Karpas-422 (cell line): ENCODE measurements at regions not wholly inside any gene's neighbourhood (a gene's known extent, or its start where the extent isn't known, plus 50 kb on each side); places are given as distances from the start of the nearest gene placed in this dataset.

Experiments
- DNase-seq: peaks from one replicate; pipeline ENCODE4 v3.0.0-alpha.2; 2015
- H2AFZ ChIP-seq: fragments of 200-600 bp; sonication (generic); 2 replicates; pipeline ENCODE4 v1.6.1; 2014; ENCODE audit warnings: antibody characterized with exemption, low read length, mixed read lengths
- H3K27ac ChIP-seq: fragments of 200-600 bp; sonication (generic); 2 replicates; pipeline ENCODE4 v1.5.1; 2014; ENCODE audit warnings: mild to moderate bottlenecking, low read length, moderate library complexity
- H3K27me3 ChIP-seq: fragments of 200-600 bp; sonication (generic); 2 replicates; pipeline ENCODE4 v1.6.1; 2014; ENCODE audit warnings: low read length, mixed read lengths
- H3K36me3 ChIP-seq: fragments of 200-600 bp; sonication (generic); 2 replicates; pipeline ENCODE4 v1.6.1; 2014; ENCODE audit warnings: low read length, mixed read lengths; ENCODE audit not compliant: insufficient read depth
- H3K4me1 ChIP-seq: fragments of 200-600 bp; sonication (generic); 2 replicates; pipeline ENCODE4 v1.6.1; 2014; ENCODE audit warnings: mild to moderate bottlenecking, low read length, mixed read lengths
- H3K4me2 ChIP-seq: fragments of 200-600 bp; sonication (generic); 2 replicates; pipeline ENCODE4 v1.6.1; 2014; ENCODE audit warnings: low read length, low read depth, mild to moderate bottlenecking; ENCODE audit not compliant: poor library complexity, severe bottlenecking
- H3K4me3 ChIP-seq: fragments of 200-600 bp; sonication (generic); 2 replicates; pipeline ENCODE4 v1.5.1; 2014; ENCODE audit warnings: mild to moderate bottlenecking, antibody characterized with exemption, low read length, mixed read lengths
- H3K79me2 ChIP-seq: fragments of 200-600 bp; sonication (generic); 2 replicates; pipeline ENCODE4 v1.6.1; 2014; ENCODE audit warnings: mild to moderate bottlenecking, low read length, mixed read lengths
- H3K9ac ChIP-seq: fragments of 200-600 bp; sonication (generic); 2 replicates; pipeline ENCODE4 v1.6.0; 2014; ENCODE audit warnings: low read length
- H3K9me2 ChIP-seq: fragments of 200-600 bp; sonication (generic), shearing (Covaris generic); replicated peaks from 2 replicates; pipeline ENCODE4 v1.6.0; 2014; ENCODE audit warnings: mild to moderate bottlenecking, low read length, moderate library complexity; ENCODE audit not compliant: insufficient read depth
- H3K9me3 ChIP-seq: fragments of 300-700, 200-600 bp; sonication (generic); 2 replicates; pipeline ENCODE4 v1.6.1; 2014; ENCODE audit warnings: low read length, mixed read lengths
- H4K20me1 ChIP-seq: fragments of 200-600 bp; sonication (generic); 2 replicates; pipeline ENCODE4 v1.6.1; 2014; ENCODE audit warnings: mild to moderate bottlenecking, antibody characterized with exemption, low read length, low read depth; ENCODE audit not compliant: insufficient read depth

DNA sequence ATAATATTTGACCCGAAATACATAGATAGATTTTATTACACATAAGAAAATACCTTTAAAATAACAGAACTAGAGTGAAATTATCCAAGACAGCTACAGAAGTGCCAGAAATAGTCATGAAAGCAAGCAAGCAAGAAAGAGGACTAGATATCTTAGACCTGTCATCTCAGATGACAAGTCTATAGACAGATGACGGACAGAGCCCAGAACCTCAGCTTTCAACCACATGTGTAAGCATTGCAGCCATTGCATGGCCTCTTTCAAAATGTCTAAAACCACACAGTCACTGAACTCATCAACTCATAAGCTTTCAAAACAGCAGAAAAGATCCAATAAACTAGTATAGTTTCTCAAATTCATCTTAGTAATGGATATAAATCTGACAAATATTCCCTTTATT, 59.8 kb upstream of the FHIT start:
- Histone ChIP-seq H3K27me3 (no peaks in the 10 kb centered on the region), H3K4me3 (no peak overlapping the region), H2AFZ (no peak overlapping the region), H3K9me2 (no peaks in the 10 kb centered on the region), H4K20me1 (no peaks in the 10 kb centered on the region), H3K79me2 (no peaks in the 10 kb centered on the region), H3K9me3 (peaks cover 26% of the 10 kb centered on the region), H3K4me2 (no peak overlapping the region), H3K9ac (no peak overlapping the region), H3K27ac (no peak overlapping the region), H3K4me1 (no peaks in the 10 kb centered on the region), H3K36me3 (no peaks in the 10 kb centered on the region)
- no peak for DNase-seq

DNA sequence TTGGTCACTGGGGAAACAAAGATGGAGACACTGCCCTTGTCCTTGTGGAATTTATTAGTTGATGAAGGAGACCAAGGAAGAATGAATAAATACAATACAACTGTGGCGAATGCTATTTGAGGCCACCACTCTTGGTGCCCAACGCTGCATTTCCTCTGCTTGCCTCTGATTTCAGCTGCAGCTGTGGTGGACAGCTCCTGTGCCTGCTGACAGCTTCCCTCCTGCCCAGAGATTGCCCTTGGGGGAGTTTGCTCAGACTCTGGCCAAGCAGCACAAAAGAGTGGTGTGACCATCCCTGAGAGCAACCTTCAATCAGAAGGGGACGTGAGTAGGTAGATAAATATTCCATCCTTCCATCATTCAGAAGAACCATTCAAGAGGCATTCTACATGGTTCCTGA, 64.6 kb upstream of the FHIT start:
- DNase-seq: no peak
- Histone ChIP-seq H3K9me2 (no peaks in the 10 kb centered on the region), H3K9me3 (peaks cover 19% of the 10 kb centered on the region), H3K4me1 (no peaks in the 10 kb centered on the region), H3K79me2 (no peaks in the 10 kb centered on the region), H3K27ac (no peak overlapping the region), H3K36me3 (no peaks in the 10 kb centered on the region), H4K20me1 (no peaks in the 10 kb centered on the region), H3K9ac (no peak overlapping the region), H2AFZ (no peak overlapping the region), H3K4me2 (no peak overlapping the region), H3K27me3 (no peaks in the 10 kb centered on the region), H3K4me3 (no peak overlapping the region)

DNA sequence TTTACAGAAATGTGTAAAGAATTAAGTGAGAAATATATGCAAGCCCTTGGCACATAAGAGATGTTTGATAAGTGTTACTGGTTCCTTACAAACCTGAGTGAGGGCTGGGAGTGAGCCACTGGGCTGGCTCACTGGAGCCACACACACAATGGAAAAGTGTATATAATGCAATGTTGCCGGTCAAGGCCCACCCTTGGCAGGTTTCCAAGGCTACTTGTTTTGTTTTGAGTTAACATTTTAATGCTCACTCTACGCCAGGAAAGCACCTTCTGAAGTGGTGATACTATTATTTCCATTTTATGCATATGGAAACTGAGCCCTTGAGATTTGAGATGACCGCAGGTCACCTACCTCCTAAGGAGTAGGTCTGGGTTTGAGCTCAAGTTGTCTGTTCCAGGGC, 71.8 kb upstream of the FHIT start:
- Histone ChIP-seq H3K4me3 (no peak overlapping the region), H3K9ac (no peak overlapping the region), H3K36me3 (no peaks in the 10 kb centered on the region), H3K9me3 (peaks cover 12% of the 10 kb centered on the region), H3K9me2 (no peaks in the 10 kb centered on the region), H3K4me2 (no peak overlapping the region), H3K4me1 (no peaks in the 10 kb centered on the region), H3K27me3 (no peaks in the 10 kb centered on the region), H2AFZ (no peak overlapping the region), H3K79me2 (no peaks in the 10 kb centered on the region), H4K20me1 (no peaks in the 10 kb centered on the region), H3K27ac (no peak overlapping the region)
- no peak for DNase-seq

DNA sequence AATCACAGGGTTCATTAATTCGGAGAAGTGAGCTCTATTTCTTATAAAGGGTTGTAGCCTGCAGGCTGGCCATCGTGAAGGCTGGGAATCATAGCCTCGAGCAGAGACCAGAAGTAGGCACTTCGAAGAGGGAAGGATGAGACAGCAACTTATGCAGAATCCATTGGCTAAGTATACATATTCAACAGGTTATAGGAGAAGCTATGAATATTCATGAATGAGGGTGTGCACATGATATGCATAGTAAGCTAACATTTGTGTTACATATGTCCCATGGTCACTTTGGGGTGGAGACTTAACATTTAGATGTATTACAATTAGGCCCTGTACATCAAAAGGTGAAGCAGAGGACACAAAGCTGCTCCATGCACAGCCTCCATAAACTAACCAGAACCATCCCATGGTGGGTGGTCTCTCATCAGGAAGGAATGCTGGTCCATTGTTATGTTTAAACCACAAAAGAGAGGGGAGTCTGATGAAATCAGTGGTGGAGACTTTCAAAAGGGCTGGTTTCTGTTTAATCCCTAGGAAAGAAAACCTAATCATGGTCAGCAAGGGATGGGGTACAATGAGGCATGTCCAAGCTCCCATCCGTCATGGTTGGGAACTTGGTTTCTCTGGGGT, 80.8 kb upstream of the FHIT start:
- Histone ChIP-seq H2AFZ (no peak overlapping the region), H3K36me3 (no peaks in the 10 kb centered on the region), H3K4me1 (no peaks in the 10 kb centered on the region), H3K9me3 (peaks cover 10% of the 10 kb centered on the region), H3K79me2 (no peaks in the 10 kb centered on the region), H3K4me2 (no peak overlapping the region), H4K20me1 (no peaks in the 10 kb centered on the region), H3K9me2 (no peaks in the 10 kb centered on the region), H3K27me3 (no peaks in the 10 kb centered on the region), H3K9ac (no peak overlapping the region), H3K4me3 (no peak overlapping the region), H3K27ac (no peak overlapping the region)
- no peak for DNase-seq

DNA sequence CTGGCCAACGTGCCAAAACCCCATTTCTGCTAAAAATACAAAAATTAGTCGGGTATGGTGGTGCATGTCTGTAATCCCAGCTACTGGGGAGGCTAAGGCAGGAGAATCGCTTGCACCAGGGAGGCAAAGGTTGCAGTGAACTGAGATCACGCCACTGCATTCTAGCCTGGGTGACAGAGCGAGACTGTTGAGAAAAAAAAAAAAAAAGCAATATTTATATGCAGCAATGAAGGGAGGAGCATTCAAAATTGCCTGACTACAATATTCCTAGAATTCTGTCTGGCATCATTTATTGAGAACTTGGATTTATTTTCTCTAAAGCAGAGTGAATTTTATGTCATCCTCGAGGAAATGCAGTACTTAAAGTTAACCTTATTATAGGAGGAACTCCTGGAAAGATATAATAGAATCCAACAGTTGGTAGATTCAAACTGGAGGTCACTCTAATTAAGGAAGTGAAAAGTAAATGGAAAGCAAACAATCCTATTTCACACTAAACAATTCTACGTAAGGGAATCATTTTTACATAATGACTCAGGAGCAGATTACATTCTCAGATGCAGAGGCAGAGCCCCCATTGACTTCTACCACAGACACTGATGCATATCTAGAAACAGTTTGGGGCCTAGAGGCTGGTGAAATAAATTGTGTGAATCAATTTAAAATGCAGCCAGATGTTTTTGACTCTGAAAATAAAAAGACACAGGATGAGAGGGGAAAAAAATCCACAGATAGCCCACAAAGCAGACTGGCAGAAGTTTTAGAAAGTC, 82.1 kb upstream of the FHIT start:
- Histone ChIP-seq H3K4me1 (no peaks in the 10 kb centered on the region), H3K9ac (no peak overlapping the region), H3K36me3 (no peaks in the 10 kb centered on the region), H4K20me1 (no peaks in the 10 kb centered on the region), H3K79me2 (no peaks in the 10 kb centered on the region), H3K9me2 (no peaks in the 10 kb centered on the region), H3K27me3 (no peaks in the 10 kb centered on the region), H3K4me2 (no peak overlapping the region), H2AFZ (no peak overlapping the region), H3K9me3 (peaks cover 8% of the 10 kb centered on the region), H3K27ac (no peak overlapping the region), H3K4me3 (no peak overlapping the region)
- DNase-seq: no peak

DNA sequence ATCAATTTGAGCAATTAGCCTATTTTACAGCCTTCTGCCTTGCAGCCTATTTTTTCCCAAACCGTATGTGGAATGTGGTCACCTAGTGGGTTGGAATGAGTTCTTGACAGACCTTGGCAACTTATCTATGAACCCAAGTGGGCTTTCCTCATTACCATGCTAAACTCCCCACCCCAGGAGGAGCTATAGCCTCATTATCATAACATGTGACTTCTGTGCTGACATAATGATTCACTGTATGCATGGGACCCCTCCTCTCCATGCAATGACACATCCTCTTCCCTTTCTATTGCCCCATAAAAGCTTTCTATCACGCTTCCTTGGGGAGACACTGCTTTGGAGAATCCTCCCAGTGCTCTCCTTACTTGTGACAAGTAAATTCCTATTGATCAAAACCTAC, 83.5 kb upstream of the FHIT start:
- no peak for DNase-seq
- Histone ChIP-seq H3K36me3 (no peaks in the 10 kb centered on the region), H3K4me2 (no peak overlapping the region), H2AFZ (no peak overlapping the region), H3K4me3 (no peak overlapping the region), H3K9ac (no peak overlapping the region), H3K27me3 (no peaks in the 10 kb centered on the region), H3K9me2 (no peaks in the 10 kb centered on the region), H3K9me3 (peaks cover 7% of the 10 kb centered on the region), H4K20me1 (no peaks in the 10 kb centered on the region), H3K79me2 (no peaks in the 10 kb centered on the region), H3K27ac (no peak overlapping the region), H3K4me1 (no peaks in the 10 kb centered on the region)

DNA sequence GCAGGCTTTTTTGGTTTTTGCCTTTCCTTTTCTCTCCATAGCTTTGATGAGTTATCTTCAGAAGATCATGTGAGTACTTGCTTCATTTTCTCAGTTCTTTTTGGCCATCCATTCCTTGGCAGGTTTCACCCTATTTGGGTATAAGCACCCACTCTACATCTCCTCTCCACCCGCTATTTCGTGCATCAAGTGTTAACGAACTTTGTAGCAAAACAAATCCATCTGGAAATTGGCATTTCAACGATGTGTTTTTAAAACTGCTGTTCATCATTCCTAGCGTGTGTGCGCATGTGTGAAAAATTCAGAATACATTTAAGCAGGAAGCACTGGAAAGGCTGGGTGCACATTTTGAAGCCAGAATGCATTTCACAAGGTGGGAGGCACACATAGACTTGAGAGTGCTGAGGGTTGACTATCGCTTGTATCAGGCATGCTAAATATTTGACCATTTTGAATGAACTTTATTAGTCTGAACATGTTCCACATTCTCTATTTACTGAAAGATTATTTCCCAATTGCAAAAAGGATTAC, 89.7 kb upstream of the FHIT start:
- no peak overlapping the region for H2AFZ ChIP-seq
- no peak overlapping the region for H3K27ac ChIP-seq
- H3K27me3 ChIP-seq: no peaks in the 10 kb centered on the region
- H4K20me1 ChIP-seq: no peaks in the 10 kb centered on the region
- H3K9me2 ChIP-seq: no peaks in the 10 kb centered on the region
- no peaks in the 10 kb centered on the region for H3K79me2 ChIP-seq
- H3K4me2 ChIP-seq: no peak overlapping the region
- no peaks in the 10 kb centered on the region for H3K4me1 ChIP-seq
- peaks cover 26% of the 10 kb centered on the region for H3K9me3 ChIP-seq
- no peak for DNase-seq
- no peaks in the 10 kb centered on the region for H3K36me3 ChIP-seq
- no peak overlapping the region for H3K4me3 ChIP-seq
- H3K9ac ChIP-seq: no peak overlapping the region

DNA sequence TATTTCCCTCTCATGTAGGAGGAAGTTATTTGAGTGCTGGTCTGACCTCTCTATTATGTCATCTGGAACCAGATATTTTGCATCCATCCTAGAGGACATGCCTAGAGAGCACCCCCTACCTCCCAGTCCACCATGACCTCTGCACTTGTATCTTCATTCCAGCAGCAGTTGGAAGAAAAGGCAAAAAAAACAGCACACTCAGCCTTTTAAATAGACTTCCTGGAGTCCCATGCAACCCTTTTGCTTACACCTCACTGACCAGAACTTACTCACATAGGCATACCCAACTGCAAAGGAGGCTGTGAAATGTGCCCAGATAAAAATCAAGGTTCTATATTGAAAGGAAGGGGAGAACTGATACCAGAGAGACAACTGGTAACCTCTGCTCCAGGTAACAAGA, 92.3 kb upstream of the FHIT start:
- H3K4me3 ChIP-seq: no peak overlapping the region
- no peak overlapping the region for H3K9ac ChIP-seq
- H3K9me3 ChIP-seq: peaks cover 28% of the 10 kb centered on the region
- no peaks in the 10 kb centered on the region for H3K79me2 ChIP-seq
- H3K27ac ChIP-seq: no peak overlapping the region
- H3K27me3 ChIP-seq: no peaks in the 10 kb centered on the region
- H3K4me2 ChIP-seq: no peak overlapping the region
- H3K36me3 ChIP-seq: no peaks in the 10 kb centered on the region
- no peak overlapping the region for H2AFZ ChIP-seq
- no peaks in the 10 kb centered on the region for H4K20me1 ChIP-seq
- no peaks in the 10 kb centered on the region for H3K9me2 ChIP-seq
- no peak for DNase-seq
- H3K4me1 ChIP-seq: no peaks in the 10 kb centered on the region
